WTC11 (cell line): ENCODE measurements at regions not wholly inside any gene's neighbourhood (a gene's known extent, or its start where the extent isn't known, plus 50 kb on each side); places are given as distances from the start of the nearest gene placed in this dataset.

Source experiments
- ATAC-seq: fragments of 200-7000 bp; cut with Tn5 transposase; 2 replicates; pipeline ENCODE4 v1.10.0; 2021; ENCODE audit warnings: mild to moderate bottlenecking, moderate library complexity
- CTCF ChIA-PET: fragments of 300-600 bp; sonication (Branson Sonifier 250); formaldehyde crosslinking; loops from one replicate; lab custom pipeline; 2021; ENCODE audit warnings: antibody characterized with exemption; lab: Charles Lee
- POLR2A ChIA-PET: fragments of 350-600 bp; sonication (Branson Sonifier 250); formaldehyde crosslinking; loops from one replicate; lab custom pipeline; 2021; ENCODE audit warnings: antibody characterized with exemption; lab: Charles Lee
- DNase-seq: peaks from one replicate; pipeline ENCODE4 v3.0.0; 2021; ENCODE audit warnings: low spot score
- H3K27ac Mint-ChIP-seq: 2 replicates; pipeline ENCODE4 v1.8.0; 2021; ENCODE audit warnings: mixed read lengths
- H3K27me3 Mint-ChIP-seq: 2 replicates; pipeline ENCODE4 v1.8.0; 2021; ENCODE audit warnings: low read depth, mild to moderate bottlenecking, moderate library complexity, mixed read lengths
- H3K36me3 Mint-ChIP-seq: 2 replicates; pipeline ENCODE4 v1.8.0; 2021; ENCODE audit warnings: mixed read lengths
- H3K4me1 Mint-ChIP-seq: 2 replicates; pipeline ENCODE4 v1.8.0; 2022; ENCODE audit warnings: mixed read lengths
- H3K4me3 Mint-ChIP-seq: 2 replicates; pipeline ENCODE4 v1.8.0; 2021; ENCODE audit warnings: mild to moderate bottlenecking, moderate library complexity, mixed read lengths
- H3K9me3 Mint-ChIP-seq: 2 replicates; pipeline ENCODE4 v1.8.0; 2021; ENCODE audit warnings: mixed read lengths
- ATF1 ChIP-seq: sonication (generic); formaldehyde crosslinking; IDR thresholded peaks from 2 replicates; pipeline ENCODE4 v1.8.1; 2023; ENCODE audit warnings: mild to moderate bottlenecking, moderate library complexity, missing genetic modification reagents
- ESRRA ChIP-seq: sonication (generic); formaldehyde crosslinking; IDR thresholded peaks from 2 replicates; pipeline ENCODE4 v1.8.1; 2022; ENCODE audit warnings: mild to moderate bottlenecking, missing genetic modification reagents, borderline replicate concordance
- FOXJ3 ChIP-seq: sonication (generic); formaldehyde crosslinking; IDR thresholded peaks from 2 replicates; pipeline ENCODE4 v1.9.0; 2021; ENCODE audit warnings: missing genetic modification reagents, mild to moderate bottlenecking, borderline replicate concordance
- GABPB1 ChIP-seq: sonication (generic); formaldehyde crosslinking; IDR thresholded peaks from 2 replicates; pipeline ENCODE4 v1.8.1; 2023; ENCODE audit warnings: mild to moderate bottlenecking, missing genetic modification reagents
- IRF2 ChIP-seq: sonication (generic); formaldehyde crosslinking; IDR thresholded peaks from 2 replicates; pipeline ENCODE4 v1.8.0; 2022; ENCODE audit warnings: low read depth, missing genetic modification reagents, borderline replicate concordance
- KAT7 ChIP-seq: sonication (generic); formaldehyde crosslinking; IDR thresholded peaks from 2 replicates; pipeline ENCODE4 v1.8.1; 2023; ENCODE audit warnings: missing genetic modification reagents, mild to moderate bottlenecking, borderline replicate concordance
- MYBL2 ChIP-seq: sonication (generic); formaldehyde crosslinking; IDR thresholded peaks from 2 replicates; pipeline ENCODE4 v1.8.1; 2023; ENCODE audit warnings: mild to moderate bottlenecking, moderate library complexity, missing genetic modification reagents
- NFE2L1 ChIP-seq: sonication (generic); formaldehyde crosslinking; IDR thresholded peaks from 2 replicates; pipeline ENCODE4 v1.8.1; 2023; ENCODE audit warnings: missing genetic modification reagents
- ZNF138 ChIP-seq: sonication (generic); formaldehyde crosslinking; conservative IDR thresholded peaks from 2 replicates; pipeline ENCODE4 v1.8.1; 2022; ENCODE audit warnings: mild to moderate bottlenecking, moderate library complexity, missing genetic modification reagents
- ZNF423 ChIP-seq: fragments of 250-450 bp; sonication (Bioruptor Pico); IDR thresholded peaks from 2 replicates; pipeline ENCODE4 v2.1.2; 2022; ENCODE audit warnings: mild to moderate bottlenecking, moderate library complexity
- ZNF671 ChIP-seq: fragments of 250-450 bp; sonication (Bioruptor Pico); IDR thresholded peaks from 2 replicates; pipeline ENCODE4 v1.8.0; 2021; ENCODE audit warnings: mild to moderate bottlenecking
- TF ChIP-seq, protein P1 (sequence below): sonication (generic); formaldehyde crosslinking; conservative IDR thresholded peaks from 2 replicates; pipeline ENCODE4 v1.8.1; 2023; ENCODE audit warnings: mild to moderate bottlenecking, low read depth, missing genetic modification reagents, moderate library complexity
- TF ChIP-seq, protein P2 (sequence below): sonication (generic); formaldehyde crosslinking; IDR thresholded peaks from 2 replicates; pipeline ENCODE4 v1.8.1; 2023; ENCODE audit warnings: mild to moderate bottlenecking, missing genetic modification reagents
- TF ChIP-seq, protein P3 (sequence below): fragments of 250-450 bp; sonication (Bioruptor Pico); IDR thresholded peaks from 2 replicates; pipeline ENCODE4 v1.8.0; 2021; ENCODE audit warnings: mild to moderate bottlenecking
- TF ChIP-seq, protein P4 (sequence below): sonication (generic); formaldehyde crosslinking; IDR thresholded peaks from 2 replicates; pipeline ENCODE4 v1.8.1; 2022; ENCODE audit warnings: mild to moderate bottlenecking, missing genetic modification reagents, moderate library complexity, borderline replicate concordance
- TF ChIP-seq, protein P5 (sequence below): sonication (generic); formaldehyde crosslinking; IDR thresholded peaks from 2 replicates; pipeline ENCODE4 v1.8.1; 2023; ENCODE audit warnings: mild to moderate bottlenecking, missing genetic modification reagents, moderate library complexity
- TF ChIP-seq, protein P6 (sequence below): sonication (generic); formaldehyde crosslinking; IDR thresholded peaks from 2 replicates; pipeline ENCODE4 v1.8.0; 2023; ENCODE audit warnings: missing genetic modification reagents

DNA sequence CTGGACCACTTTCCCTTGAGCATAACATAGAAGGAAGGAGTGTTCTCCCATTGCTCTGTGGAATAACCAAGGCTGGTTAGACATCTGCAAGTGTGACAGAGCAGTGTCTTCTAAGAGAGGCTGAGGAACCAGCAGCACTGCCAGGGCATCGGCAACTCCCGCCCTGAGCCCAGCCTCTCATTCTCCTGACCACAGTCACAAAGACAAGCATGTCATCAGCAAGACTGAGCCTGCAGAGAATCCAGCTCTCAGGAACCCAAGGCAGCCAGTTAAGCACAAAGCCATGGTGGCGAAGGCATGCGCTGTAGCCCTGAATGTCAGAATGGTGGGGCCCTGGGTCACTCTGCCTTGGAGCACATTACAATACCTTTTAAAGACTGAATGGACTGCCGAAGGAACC, 253.9 kb downstream of the AGTPBP1 start:
- ChIA-PET CTCF (no interaction called here), POLR2A (no interaction called here)
- Mint-ChIP-seq H3K27me3 (peaks cover 4% of the 10 kb centered on the region), H3K36me3 (no peaks in the 10 kb centered on the region), H3K4me1 (peaks cover 13% of the 10 kb centered on the region), H3K4me3 (no peak overlapping the region), H3K9me3 (no peaks in the 10 kb centered on the region), H3K27ac (no peak overlapping the region)
- TF ChIP-seq ZNF671 (CRISPR knock-in tag): no peak
- TF ChIP-seq MYBL2 (CRISPR knock-in tag): no peak
- TF ChIP-seq, protein P1, sequence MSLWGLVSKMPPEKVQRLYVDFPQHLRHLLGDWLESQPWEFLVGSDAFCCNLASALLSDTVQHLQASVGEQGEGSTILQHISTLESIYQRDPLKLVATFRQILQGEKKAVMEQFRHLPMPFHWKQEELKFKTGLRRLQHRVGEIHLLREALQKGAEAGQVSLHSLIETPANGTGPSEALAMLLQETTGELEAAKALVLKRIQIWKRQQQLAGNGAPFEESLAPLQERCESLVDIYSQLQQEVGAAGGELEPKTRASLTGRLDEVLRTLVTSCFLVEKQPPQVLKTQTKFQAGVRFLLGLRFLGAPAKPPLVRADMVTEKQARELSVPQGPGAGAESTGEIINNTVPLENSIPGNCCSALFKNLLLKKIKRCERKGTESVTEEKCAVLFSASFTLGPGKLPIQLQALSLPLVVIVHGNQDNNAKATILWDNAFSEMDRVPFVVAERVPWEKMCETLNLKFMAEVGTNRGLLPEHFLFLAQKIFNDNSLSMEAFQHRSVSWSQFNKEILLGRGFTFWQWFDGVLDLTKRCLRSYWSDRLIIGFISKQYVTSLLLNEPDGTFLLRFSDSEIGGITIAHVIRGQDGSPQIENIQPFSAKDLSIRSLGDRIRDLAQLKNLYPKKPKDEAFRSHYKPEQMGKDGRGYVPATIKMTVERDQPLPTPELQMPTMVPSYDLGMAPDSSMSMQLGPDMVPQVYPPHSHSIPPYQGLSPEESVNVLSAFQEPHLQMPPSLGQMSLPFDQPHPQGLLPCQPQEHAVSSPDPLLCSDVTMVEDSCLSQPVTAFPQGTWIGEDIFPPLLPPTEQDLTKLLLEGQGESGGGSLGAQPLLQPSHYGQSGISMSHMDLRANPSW (CRISPR knock-in tag): no peak
- no peak for TF ChIP-seq ESRRA (CRISPR knock-in tag)
- TF ChIP-seq, protein P2, sequence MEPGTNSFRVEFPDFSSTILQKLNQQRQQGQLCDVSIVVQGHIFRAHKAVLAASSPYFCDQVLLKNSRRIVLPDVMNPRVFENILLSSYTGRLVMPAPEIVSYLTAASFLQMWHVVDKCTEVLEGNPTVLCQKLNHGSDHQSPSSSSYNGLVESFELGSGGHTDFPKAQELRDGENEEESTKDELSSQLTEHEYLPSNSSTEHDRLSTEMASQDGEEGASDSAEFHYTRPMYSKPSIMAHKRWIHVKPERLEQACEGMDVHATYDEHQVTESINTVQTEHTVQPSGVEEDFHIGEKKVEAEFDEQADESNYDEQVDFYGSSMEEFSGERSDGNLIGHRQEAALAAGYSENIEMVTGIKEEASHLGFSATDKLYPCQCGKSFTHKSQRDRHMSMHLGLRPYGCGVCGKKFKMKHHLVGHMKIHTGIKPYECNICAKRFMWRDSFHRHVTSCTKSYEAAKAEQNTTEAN: no peak
- DNase-seq (no peak), ATAC-seq (peak; percentile 44)

DNA sequence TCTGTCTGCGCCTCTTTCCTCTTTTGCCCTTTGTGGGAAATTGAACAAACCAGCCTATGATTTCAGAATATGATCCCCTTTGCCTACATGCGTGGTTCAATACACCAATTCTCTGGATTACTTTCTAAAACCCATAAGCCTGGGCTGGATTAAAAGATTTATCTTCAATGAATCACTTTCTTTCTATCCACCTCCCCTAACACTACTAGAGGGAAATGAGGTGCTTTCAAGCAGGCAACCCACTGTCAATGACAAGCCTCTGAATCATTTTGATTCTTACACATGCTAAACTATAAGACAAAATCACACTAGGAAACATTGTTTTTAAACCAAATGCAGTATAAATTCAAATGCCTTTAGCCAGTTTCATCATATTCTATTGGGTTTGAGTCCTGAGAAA, 257.5 kb downstream of the AGTPBP1 start:
- peaks cover 5% of the 10 kb centered on the region; the same call in 1 of the 2 replicates for H3K9me3 Mint-ChIP-seq
- peaks cover 27% of the 10 kb centered on the region for H3K4me1 Mint-ChIP-seq
- no peak overlapping the region for H3K27ac Mint-ChIP-seq
- ChIA-PET CTCF (no interaction called here), POLR2A (no interaction called here)
- ATAC-seq (no peak), DNase-seq (no peak)
- no peak overlapping the region for H3K4me3 Mint-ChIP-seq
- H3K36me3 Mint-ChIP-seq: no peaks in the 10 kb centered on the region
- H3K27me3 Mint-ChIP-seq: peaks cover 31% of the 10 kb centered on the region
- TF ChIP-seq, protein P3, sequence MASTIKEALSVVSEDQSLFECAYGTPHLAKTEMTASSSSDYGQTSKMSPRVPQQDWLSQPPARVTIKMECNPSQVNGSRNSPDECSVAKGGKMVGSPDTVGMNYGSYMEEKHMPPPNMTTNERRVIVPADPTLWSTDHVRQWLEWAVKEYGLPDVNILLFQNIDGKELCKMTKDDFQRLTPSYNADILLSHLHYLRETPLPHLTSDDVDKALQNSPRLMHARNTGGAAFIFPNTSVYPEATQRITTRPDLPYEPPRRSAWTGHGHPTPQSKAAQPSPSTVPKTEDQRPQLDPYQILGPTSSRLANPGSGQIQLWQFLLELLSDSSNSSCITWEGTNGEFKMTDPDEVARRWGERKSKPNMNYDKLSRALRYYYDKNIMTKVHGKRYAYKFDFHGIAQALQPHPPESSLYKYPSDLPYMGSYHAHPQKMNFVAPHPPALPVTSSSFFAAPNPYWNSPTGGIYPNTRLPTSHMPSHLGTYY: no peak
- TF ChIP-seq ATF1 (CRISPR knock-in tag) (no peak), KAT7 (CRISPR knock-in tag) (no peak), FOXJ3 (CRISPR knock-in tag) (no peak), ZNF138 (no peak), NFE2L1 (CRISPR knock-in tag) (no peak), ESRRA (CRISPR knock-in tag) (no peak), GABPB1 (no peak), ZNF423 (CRISPR knock-in tag) (no peak), IRF2 (CRISPR knock-in tag) (no peak)
- TF ChIP-seq, protein P4, sequence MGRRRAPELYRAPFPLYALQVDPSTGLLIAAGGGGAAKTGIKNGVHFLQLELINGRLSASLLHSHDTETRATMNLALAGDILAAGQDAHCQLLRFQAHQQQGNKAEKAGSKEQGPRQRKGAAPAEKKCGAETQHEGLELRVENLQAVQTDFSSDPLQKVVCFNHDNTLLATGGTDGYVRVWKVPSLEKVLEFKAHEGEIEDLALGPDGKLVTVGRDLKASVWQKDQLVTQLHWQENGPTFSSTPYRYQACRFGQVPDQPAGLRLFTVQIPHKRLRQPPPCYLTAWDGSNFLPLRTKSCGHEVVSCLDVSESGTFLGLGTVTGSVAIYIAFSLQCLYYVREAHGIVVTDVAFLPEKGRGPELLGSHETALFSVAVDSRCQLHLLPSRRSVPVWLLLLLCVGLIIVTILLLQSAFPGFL (CRISPR knock-in tag): no peak
- TF ChIP-seq, protein P5, sequence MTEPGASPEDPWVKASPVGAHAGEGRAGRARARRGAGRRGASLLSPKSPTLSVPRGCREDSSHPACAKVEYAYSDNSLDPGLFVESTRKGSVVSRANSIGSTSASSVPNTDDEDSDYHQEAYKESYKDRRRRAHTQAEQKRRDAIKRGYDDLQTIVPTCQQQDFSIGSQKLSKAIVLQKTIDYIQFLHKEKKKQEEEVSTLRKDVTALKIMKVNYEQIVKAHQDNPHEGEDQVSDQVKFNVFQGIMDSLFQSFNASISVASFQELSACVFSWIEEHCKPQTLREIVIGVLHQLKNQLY: no peak
- TF ChIP-seq, protein P6, sequence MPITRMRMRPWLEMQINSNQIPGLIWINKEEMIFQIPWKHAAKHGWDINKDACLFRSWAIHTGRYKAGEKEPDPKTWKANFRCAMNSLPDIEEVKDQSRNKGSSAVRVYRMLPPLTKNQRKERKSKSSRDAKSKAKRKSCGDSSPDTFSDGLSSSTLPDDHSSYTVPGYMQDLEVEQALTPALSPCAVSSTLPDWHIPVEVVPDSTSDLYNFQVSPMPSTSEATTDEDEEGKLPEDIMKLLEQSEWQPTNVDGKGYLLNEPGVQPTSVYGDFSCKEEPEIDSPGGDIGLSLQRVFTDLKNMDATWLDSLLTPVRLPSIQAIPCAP (CRISPR knock-in tag): no peak
